ENCODE measurements at regions not wholly inside any gene's neighbourhood (a gene's known extent, or its start where the extent isn't known, plus 50 kb on each side); places are given as distances from the start of the nearest gene placed in this dataset.

DNA sequence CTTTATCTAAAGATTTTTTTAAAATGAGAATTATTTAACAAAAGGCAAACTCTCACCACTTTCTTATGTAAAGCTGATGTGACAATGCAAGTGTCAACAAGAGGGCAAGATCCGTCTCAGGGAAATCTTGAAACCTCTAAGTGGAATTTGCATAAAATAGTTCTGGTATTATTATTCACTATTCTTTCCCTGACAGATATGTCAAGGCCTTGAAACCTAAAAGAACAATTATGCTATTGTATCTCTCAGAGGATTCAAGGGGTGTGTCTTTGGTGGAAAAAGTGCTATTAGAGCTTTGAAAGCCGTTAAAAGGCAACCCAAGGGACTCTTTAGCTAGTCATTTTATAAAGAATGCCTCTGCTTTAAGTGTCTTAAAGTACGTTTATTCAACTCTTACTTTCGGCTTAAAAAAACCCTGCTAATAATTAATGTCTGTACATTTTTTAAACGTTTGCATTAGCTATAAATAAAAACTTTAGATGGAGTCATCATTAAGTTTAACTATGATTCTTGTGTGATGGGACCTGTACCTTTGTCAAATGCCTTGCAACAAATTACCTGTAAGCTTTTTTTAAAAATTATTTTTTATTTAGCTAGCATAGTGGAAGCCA lies 585.5 kb downstream of the VRK1 start:
- Histone ChIP-seq H3K4me2 (ENCODE audit: low read length) (no peak overlapping the region), H2BK120ac (ENCODE audit: insufficient read depth, low read length, poor library complexity) (no peak overlapping the region), H4K12ac (ENCODE audit: low read depth, low read length) (no peak overlapping the region), H3K4me1 (ENCODE audit: control insufficient read depth in 1 of 2, insufficient read depth in 2 of 2, low read length in 2 of 2) (no peaks in the 10 kb centered on the region), H3K79me1 (ENCODE audit: low read length) (no peaks in the 10 kb centered on the region), H3K14ac (ENCODE audit: low read length) (no peak overlapping the region), H3K4ac (ENCODE audit: low read depth, low read length) (no peak overlapping the region), H3K23ac (ENCODE audit: low read length) (no peak overlapping the region), H2BK12ac (ENCODE audit: low read length) (no peak overlapping the region), H3K27me3 (ENCODE audit: insufficient read depth, low read length) (no peaks in the 10 kb centered on the region), H2AFZ (ENCODE audit: insufficient read depth, low read length, poor library complexity) (no peak overlapping the region), H3K79me2 (ENCODE audit: control insufficient read depth, insufficient read depth, low read length, poor library complexity) (no peaks in the 10 kb centered on the region), H3K9me3 (ENCODE audit: insufficient read depth, low read depth, low read length) (no peaks in the 10 kb centered on the region), H4K91ac (ENCODE audit: low read depth, low read length) (no peak overlapping the region), H2AK5ac (ENCODE audit: low read length) (no peak overlapping the region), H2BK5ac (ENCODE audit: low read depth, low read length, poor library complexity) (no peak overlapping the region), H3K4me3 (ENCODE audit: low read depth, low read length) (no peak overlapping the region), H3K9ac (ENCODE audit: low read length) (no peak overlapping the region), H3K27ac (ENCODE audit: low read depth, low read length) (no peak overlapping the region), H3K36me3 (ENCODE audit: control insufficient read depth in 1 of 2, insufficient read depth in 2 of 2, low read length in 2 of 2) (no peaks in the 10 kb centered on the region), H3K18ac (ENCODE audit: low read length) (no peak overlapping the region), H4K8ac (ENCODE audit: low read depth, low read length) (no peak overlapping the region)
- no peak for DNase-seq
- no CpG with 5 or more reads among the region's 5 CpGs for WGBS (ENCODE audit: extremely low coverage, insufficient coverage, insufficient read length)

DNA sequence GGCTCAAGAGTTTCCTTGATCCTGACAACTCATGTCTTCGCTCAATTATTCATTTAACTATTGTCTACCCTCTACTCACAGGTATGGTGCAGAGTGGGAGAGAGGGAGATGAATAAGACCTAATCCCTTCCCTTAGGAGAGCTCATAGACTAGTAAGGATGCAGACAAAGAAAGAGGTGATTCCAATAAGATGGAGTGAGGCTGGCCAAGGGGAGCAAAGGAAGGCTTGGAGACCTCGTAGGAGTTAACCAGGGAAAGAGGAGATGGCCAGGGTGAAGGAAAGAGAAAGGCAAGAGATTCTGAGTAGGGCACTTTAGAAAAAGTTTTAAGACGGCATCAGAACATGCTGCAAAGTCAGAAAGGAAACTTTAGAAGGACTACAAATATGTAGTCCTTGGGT lies 588.5 kb downstream of the VRK1 start:
- no peak overlapping the region for H3K14ac ChIP-seq (ENCODE audit: low read length)
- no CpG with 5 or more reads among the region's 3 CpGs for WGBS (ENCODE audit: extremely low coverage, insufficient coverage, insufficient read length)
- H3K9ac ChIP-seq (ENCODE audit: low read length), result no peak overlapping the region

GRCh38 chr14:97387252-97387874 lies 590.2 kb downstream of the VRK1 start:
- Histone ChIP-seq H3K79me1 (ENCODE audit: low read length) (no peaks in the 10 kb centered on the region), H3K23ac (ENCODE audit: low read length) (no peak overlapping the region), H4K91ac (ENCODE audit: low read depth, low read length) (no peak overlapping the region), H2AFZ (ENCODE audit: insufficient read depth, low read length, poor library complexity) (no peak overlapping the region), H2BK12ac (ENCODE audit: low read length) (no peak overlapping the region), H3K18ac (ENCODE audit: low read length) (no peak overlapping the region), H4K12ac (ENCODE audit: low read depth, low read length) (no peak overlapping the region), H3K27ac (ENCODE audit: low read depth, low read length) (no peak overlapping the region), H2AK5ac (ENCODE audit: low read length) (no peak overlapping the region), H2BK120ac (ENCODE audit: insufficient read depth, low read length, poor library complexity) (no peak overlapping the region), H3K14ac (ENCODE audit: low read length) (no peak overlapping the region), H3K4me2 (ENCODE audit: low read length) (no peak overlapping the region), H3K79me2 (ENCODE audit: control insufficient read depth, insufficient read depth, low read length, poor library complexity) (no peaks in the 10 kb centered on the region), H3K9ac (ENCODE audit: low read length) (no peak overlapping the region), H3K4ac (ENCODE audit: low read depth, low read length) (no peak overlapping the region), H3K36me3 (ENCODE audit: control insufficient read depth in 1 of 2, insufficient read depth in 2 of 2, low read length in 2 of 2) (no peaks in the 10 kb centered on the region), H3K4me1 (ENCODE audit: control insufficient read depth in 1 of 2, insufficient read depth in 2 of 2, low read length in 2 of 2) (no peaks in the 10 kb centered on the region), H3K9me3 (ENCODE audit: insufficient read depth, low read depth, low read length) (no peaks in the 10 kb centered on the region), H4K8ac (ENCODE audit: low read depth, low read length) (no peak overlapping the region), H3K27me3 (ENCODE audit: insufficient read depth, low read length) (no peaks in the 10 kb centered on the region), H3K4me3 (ENCODE audit: low read depth, low read length) (no peak overlapping the region), H2BK5ac (ENCODE audit: low read depth, low read length, poor library complexity) (no peak overlapping the region)
- no CpG with 5 or more reads among the region's 9 CpGs for WGBS (ENCODE audit: extremely low coverage, insufficient coverage, insufficient read length)
- DNase-seq, result no peak

More for the DNA sequence above, 588.5 kb downstream of the VRK1 start:
- Histone ChIP-seq H4K8ac (ENCODE audit: low read depth, low read length) (no peak overlapping the region), H3K27ac (ENCODE audit: low read depth, low read length) (no peak overlapping the region), H4K91ac (ENCODE audit: low read depth, low read length) (no peak overlapping the region), H3K4me1 (ENCODE audit: control insufficient read depth in 1 of 2, insufficient read depth in 2 of 2, low read length in 2 of 2) (no peaks in the 10 kb centered on the region), H3K4ac (ENCODE audit: low read depth, low read length) (no peak overlapping the region), H3K23ac (ENCODE audit: low read length) (no peak overlapping the region), H2BK5ac (ENCODE audit: low read depth, low read length, poor library complexity) (no peak overlapping the region), H3K4me3 (ENCODE audit: low read depth, low read length) (no peak overlapping the region), H3K18ac (ENCODE audit: low read length) (no peak overlapping the region), H2BK120ac (ENCODE audit: insufficient read depth, low read length, poor library complexity) (no peak overlapping the region), H3K27me3 (ENCODE audit: insufficient read depth, low read length) (no peaks in the 10 kb centered on the region), H3K4me2 (ENCODE audit: low read length) (no peak overlapping the region), H2BK12ac (ENCODE audit: low read length) (no peak overlapping the region), H3K9me3 (ENCODE audit: insufficient read depth, low read depth, low read length) (no peaks in the 10 kb centered on the region), H2AK5ac (ENCODE audit: low read length) (no peak overlapping the region), H3K79me1 (ENCODE audit: low read length) (no peaks in the 10 kb centered on the region), H2AFZ (ENCODE audit: insufficient read depth, low read length, poor library complexity) (no peak overlapping the region), H3K36me3 (ENCODE audit: control insufficient read depth in 1 of 2, insufficient read depth in 2 of 2, low read length in 2 of 2) (no peaks in the 10 kb centered on the region), H3K79me2 (ENCODE audit: control insufficient read depth, insufficient read depth, low read length, poor library complexity) (no peaks in the 10 kb centered on the region), H4K12ac (ENCODE audit: low read depth, low read length) (no peak overlapping the region)
- no peak for DNase-seq

- no peak overlapping the region for H3K27ac ChIP-seq (ENCODE audit: low read depth, low read length)
- H3K9ac ChIP-seq (ENCODE audit: low read length), result no peak overlapping the region
- no peak overlapping the region for H2AK5ac ChIP-seq (ENCODE audit: low read length)
- H3K4me3 ChIP-seq (ENCODE audit: low read depth, low read length), result no peak overlapping the region
- H3K79me1 ChIP-seq (ENCODE audit: low read length), result no peaks in the 10 kb centered on the region
- DNase-seq, result no peak
- no peak overlapping the region for H3K18ac ChIP-seq (ENCODE audit: low read length)
- no peak overlapping the region for H2AFZ ChIP-seq (ENCODE audit: insufficient read depth, low read length, poor library complexity)
- no peak overlapping the region for H2BK12ac ChIP-seq (ENCODE audit: low read length)
- H3K36me3 ChIP-seq (ENCODE audit: control insufficient read depth in 1 of 2, insufficient read depth in 2 of 2, low read length in 2 of 2), result no peaks in the 10 kb centered on the region
- no CpG with 5 or more reads among the region's 9 CpGs for WGBS (ENCODE audit: extremely low coverage, insufficient coverage, insufficient read length)
- H4K91ac ChIP-seq (ENCODE audit: low read depth, low read length), result no peak overlapping the region
- no peak overlapping the region for H2BK5ac ChIP-seq (ENCODE audit: low read depth, low read length, poor library complexity)
- H3K4ac ChIP-seq (ENCODE audit: low read depth, low read length), result no peak overlapping the region
- H3K9me3 ChIP-seq (ENCODE audit: insufficient read depth, low read depth, low read length), result no peaks in the 10 kb centered on the region
- no peak overlapping the region for H4K8ac ChIP-seq (ENCODE audit: low read depth, low read length)
- H3K4me1 ChIP-seq (ENCODE audit: control insufficient read depth in 1 of 2, insufficient read depth in 2 of 2, low read length in 2 of 2), result no peaks in the 10 kb centered on the region
- no peaks in the 10 kb centered on the region for H3K27me3 ChIP-seq (ENCODE audit: insufficient read depth, low read length)
- H3K23ac ChIP-seq (ENCODE audit: low read length), result no peak overlapping the region
- no peaks in the 10 kb centered on the region for H3K79me2 ChIP-seq (ENCODE audit: control insufficient read depth, insufficient read depth, low read length, poor library complexity)
- H4K12ac ChIP-seq (ENCODE audit: low read depth, low read length), result no peak overlapping the region
- H3K14ac ChIP-seq (ENCODE audit: low read length), result no peak overlapping the region
- H2BK120ac ChIP-seq (ENCODE audit: insufficient read depth, low read length, poor library complexity), result no peak overlapping the region
- no peak overlapping the region for H3K4me2 ChIP-seq (ENCODE audit: low read length)
Measured at GRCh38 chr14:97388408-97388807, 591.2 kb downstream of the VRK1 start.
